CD4-positive, alpha-beta T cell (primary cell): ENCODE measurements at regions not wholly inside any gene's neighbourhood (a gene's known extent, or its start where the extent isn't known, plus 50 kb on each side); places are given as distances from the start of the nearest gene placed in this dataset.
"Not testable (repeated sequence)": the region's sequence is repeated elsewhere in the genome, so short reads cannot be mapped to it uniquely, and the experiment has no call there.

Experiments
- ATAC-seq: fragments of 200-7000 bp; cut with Tn5 transposase; one replicate; pipeline ENCODE4 v1.10.0; 2022; ENCODE audit warnings: mild to moderate bottlenecking; ENCODE audit not compliant: poor library complexity
- CTCF ChIA-PET: fragments of 350-600 bp; sonication (Branson Sonifier 250); formaldehyde crosslinking; loops from one replicate; lab custom pipeline; 2021; ENCODE audit warnings: antibody characterized with exemption, inconsistent platforms; lab: Charles Lee
- POLR2A ChIA-PET: fragments of 350-600 bp; sonication (Branson Sonifier 250); formaldehyde crosslinking; loops from one replicate; lab custom pipeline; 2021; ENCODE audit warnings: antibody characterized with exemption, inconsistent platforms; lab: Charles Lee
- DNase-seq, 14 experiments: peaks; one replicate each; pipeline ENCODE4 v3.0.0-alpha.2; 2013 to 2020; ENCODE audit warnings: mixed read lengths in 2 of 14
- H3K27ac ChIP-seq, 2 donors: one replicate each; pipeline versions ENCODE4 v1.5.1 to v1.7.0; 2013; ENCODE audit warnings: low read length in 2 of 2, low read depth in 1 of 2, mild to moderate bottlenecking in 1 of 2
- H3K27me3 ChIP-seq, 2 experiments: 1 replicate in 1 of 2; 2 replicates in 1 of 2; pipeline versions ENCODE4 v1.6.1 to v1.7.0; 2013; ENCODE audit warnings: low read length in 2 of 2, control low read depth in 1 of 2, mild to moderate bottlenecking in 1 of 2, moderate library complexity in 1 of 2; ENCODE audit not compliant: insufficient read depth in 2 of 2, control insufficient read depth in 1 of 2
- H3K36me3 ChIP-seq: one replicate; pipeline ENCODE4 v1.6.1; 2013; ENCODE audit warnings: low read length, control low read depth; ENCODE audit not compliant: insufficient read depth
- H3K4me1 ChIP-seq: one replicate; pipeline ENCODE4 v1.6.1; 2013; ENCODE audit warnings: low read length, control low read depth; ENCODE audit not compliant: insufficient read depth
- H3K4me3 ChIP-seq: one replicate; pipeline ENCODE4 v1.5.1; 2013; ENCODE audit warnings: mild to moderate bottlenecking, low read length, moderate library complexity
- H3K9me3 ChIP-seq, 2 experiments: 1 replicate in 1 of 2; 2 replicates in 1 of 2; pipeline versions ENCODE4 v1.6.1 to v1.7.0; 2013; ENCODE audit warnings: low read length in 2 of 2, mild to moderate bottlenecking in 2 of 2, control low read depth in 1 of 2, moderate library complexity in 1 of 2; ENCODE audit not compliant: control insufficient read depth in 1 of 2, insufficient read depth in 1 of 2
- H3K27ac Mint-ChIP-seq: one replicate; pipeline ENCODE4 v1.8.0; 2020; ENCODE audit warnings: mixed read lengths
- H3K27me3 Mint-ChIP-seq: one replicate; pipeline ENCODE4 v1.8.0; 2021; ENCODE audit warnings: mixed read lengths
- H3K36me3 Mint-ChIP-seq: one replicate; pipeline ENCODE4 v1.8.0; 2021; ENCODE audit warnings: low read depth, mixed read lengths
- H3K4me1 Mint-ChIP-seq: one replicate; pipeline ENCODE4 v1.8.0; 2021; ENCODE audit warnings: low read depth, mixed read lengths
- H3K4me3 Mint-ChIP-seq: one replicate; pipeline ENCODE4 v1.8.0; 2020; ENCODE audit warnings: mild to moderate bottlenecking, mixed read lengths
- H3K9me3 Mint-ChIP-seq: one replicate; pipeline ENCODE4 v1.8.0; 2020; ENCODE audit warnings: mixed read lengths
- CTCF ChIP-seq: fragments of 200-600 bp; IDR thresholded peaks from one replicate; pipeline ENCODE4 v1.8.0; 2022; ENCODE audit warnings: antibody characterized with exemption, mild to moderate bottlenecking
- intact Hi-C, 2 experiments: fragments of 100-400 bp; cut with DNase I in 1 of 2; cut with micrococcal nuclease in 1 of 2; formaldehyde crosslinking; loops; one replicate each; pipeline versions ENCODE4 v1.15.1 to v1.9.0; 2023 to 2025; cut with DNase I, micrococcal nuclease

GRCh38 chr4:22599929-22600432 lies 84.1 kb upstream of the ADGRA3 start:
- CTCF ChIA-PET, POLR2A ChIA-PET, H3K27me3 ChIP-seq, H3K4me1 ChIP-seq, H3K4me3 Mint-ChIP-seq, H3K27ac ChIP-seq, H3K27ac Mint-ChIP-seq, H3K36me3 Mint-ChIP-seq, H3K36me3 ChIP-seq, DNase-seq, ATAC-seq, H3K27me3 Mint-ChIP-seq, H3K9me3 Mint-ChIP-seq, H3K4me1 Mint-ChIP-seq, H3K4me3 ChIP-seq, H3K9me3 ChIP-seq: not testable (repeated sequence)
- intact Hi-C loops: loop anchor here in 1 of 2 experiments (10.0 kb wide), 1 partner anchor 185 kb away; no protein-coding TSS in a partner anchor

- H3K4me3 ChIP-seq, POLR2A ChIA-PET, H3K27me3 ChIP-seq, H3K27ac ChIP-seq, H3K9me3 ChIP-seq, H3K4me1 ChIP-seq, H3K27me3 Mint-ChIP-seq, ATAC-seq, H3K4me3 Mint-ChIP-seq, DNase-seq, H3K36me3 ChIP-seq, H3K9me3 Mint-ChIP-seq, H3K27ac Mint-ChIP-seq, H3K4me1 Mint-ChIP-seq, H3K36me3 Mint-ChIP-seq: not testable (repeated sequence)
- intact Hi-C loops: loop anchor here in 1 of 2 experiments (10.0 kb wide), 1 partner anchor 187 kb away; no protein-coding TSS in a partner anchor
- CTCF ChIA-PET: interaction anchor here (0.7 kb wide), 1 partner anchor 94 kb away, joined by 3 read pairs; no protein-coding TSS in a partner anchor
Observed at GRCh38 chr4:22601638-22602037, 85.8 kb upstream of the ADGRA3 start.

- Histone ChIP-seq H3K27me3 (no peaks in the 10 kb centered on the region), H3K4me1 (peaks cover 2% of the 10 kb centered on the region), H3K36me3 (no peaks in the 10 kb centered on the region), H3K9me3 (no peaks in the 10 kb centered on the region), H3K27ac (no peak overlapping the region), H3K4me3 (no peak overlapping the region)
- POLR2A ChIA-PET: no interaction called here
- Mint-ChIP-seq H3K36me3 (no peaks in the 10 kb centered on the region), H3K27ac (peak overlapping the region; percentile 66), H3K9me3 (no peaks in the 10 kb centered on the region), H3K4me3 (no peak overlapping the region), H3K4me1 (peaks cover 35% of the 10 kb centered on the region), H3K27me3 (no peaks in the 10 kb centered on the region)
- CTCF ChIA-PET: no interaction called here
- peak; percentile 12 for TF ChIP-seq CTCF
- ATAC-seq (peak; percentile 99), DNase-seq (peak in 10 of 14 experiments; percentile 10 to 63 (median 44))
- intact Hi-C loops: loop anchor here (1.0 to 10.0 kb wide), 2 partner anchors 193 to 197 kb away; no protein-coding TSS in a partner anchor
Observed at GRCh38 chr4:22607382-22607781, 85.4 kb upstream of the GBA3 start.

- H3K4me1 Mint-ChIP-seq: peaks cover 35% of the 10 kb centered on the region
- intact Hi-C loops: loop anchor here in 1 of 2 experiments (10.0 kb wide), 1 partner anchor 195 kb away; no protein-coding TSS in a partner anchor
- H3K4me3 ChIP-seq, H3K36me3 ChIP-seq, H3K9me3 ChIP-seq, H3K27me3 Mint-ChIP-seq, ATAC-seq, POLR2A ChIA-PET, H3K36me3 Mint-ChIP-seq, H3K4me1 ChIP-seq, H3K27me3 ChIP-seq, H3K27ac ChIP-seq, CTCF ChIA-PET, H3K4me3 Mint-ChIP-seq, DNase-seq, H3K27ac Mint-ChIP-seq, H3K9me3 Mint-ChIP-seq: not testable (repeated sequence)
Observed at GRCh38 chr4:22609951-22610525, 82.7 kb upstream of the GBA3 start.
